ENCODE measurements at regions not wholly inside any gene's neighbourhood (a gene's known extent, or its start where the extent isn't known, plus 50 kb on each side); places are given as distances from the start of the nearest gene placed in this dataset.

DNA sequence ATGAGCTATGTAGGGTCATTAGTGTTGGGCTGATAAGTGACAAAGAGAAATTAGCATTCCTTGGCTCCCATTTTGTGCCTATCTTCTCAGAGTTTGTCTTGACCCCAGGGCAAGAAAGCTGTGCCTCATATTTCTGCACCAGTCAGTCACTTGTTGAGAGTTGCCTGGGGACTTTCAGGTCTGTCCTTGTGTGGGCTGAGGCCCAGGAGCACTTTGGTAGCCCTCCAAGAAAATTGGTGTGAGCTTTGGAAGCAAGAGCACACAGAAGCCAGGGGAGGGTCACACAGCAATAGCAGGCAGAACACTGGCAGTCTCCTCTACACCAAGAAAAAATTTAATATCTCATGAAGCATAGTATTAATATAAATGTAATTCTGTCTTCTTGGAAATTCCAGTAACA, 239.9 kb downstream of the NPR3 start:
- TF ChIP-seq, protein P1, sequence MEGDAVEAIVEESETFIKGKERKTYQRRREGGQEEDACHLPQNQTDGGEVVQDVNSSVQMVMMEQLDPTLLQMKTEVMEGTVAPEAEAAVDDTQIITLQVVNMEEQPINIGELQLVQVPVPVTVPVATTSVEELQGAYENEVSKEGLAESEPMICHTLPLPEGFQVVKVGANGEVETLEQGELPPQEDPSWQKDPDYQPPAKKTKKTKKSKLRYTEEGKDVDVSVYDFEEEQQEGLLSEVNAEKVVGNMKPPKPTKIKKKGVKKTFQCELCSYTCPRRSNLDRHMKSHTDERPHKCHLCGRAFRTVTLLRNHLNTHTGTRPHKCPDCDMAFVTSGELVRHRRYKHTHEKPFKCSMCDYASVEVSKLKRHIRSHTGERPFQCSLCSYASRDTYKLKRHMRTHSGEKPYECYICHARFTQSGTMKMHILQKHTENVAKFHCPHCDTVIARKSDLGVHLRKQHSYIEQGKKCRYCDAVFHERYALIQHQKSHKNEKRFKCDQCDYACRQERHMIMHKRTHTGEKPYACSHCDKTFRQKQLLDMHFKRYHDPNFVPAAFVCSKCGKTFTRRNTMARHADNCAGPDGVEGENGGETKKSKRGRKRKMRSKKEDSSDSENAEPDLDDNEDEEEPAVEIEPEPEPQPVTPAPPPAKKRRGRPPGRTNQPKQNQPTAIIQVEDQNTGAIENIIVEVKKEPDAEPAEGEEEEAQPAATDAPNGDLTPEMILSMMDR (IDR thresholded peaks at IDR 0.05; ENCODE audit: borderline replicate concordance, extremely low read depth, low read length, poor library complexity, severe bottlenecking): no peak
- TF ChIP-seq EZH2 (IDR thresholded peaks at IDR 0.05; ENCODE audit: borderline replicate concordance, low read depth, low read length, severe bottlenecking): no peak
